ENCODE measurements at regions not wholly inside any gene's neighbourhood (a gene's known extent, or its start where the extent isn't known, plus 50 kb on each side); places are given as distances from the start of the nearest gene placed in this dataset.

- TF ChIP-seq CTCF (conservative IDR thresholded peaks at IDR 0.05) = no peak
- TF ChIP-seq EZH2 (IDR thresholded peaks at IDR 0.05; ENCODE audit: low read depth) = no peak
These were observed 118.9 kb upstream of the THBS2 start for GRCh38 chr6:169372589-169372988.
